ENCODE measurements at regions not wholly inside any gene's neighbourhood (a gene's known extent, or its start where the extent isn't known, plus 50 kb on each side); places are given as distances from the start of the nearest gene placed in this dataset.
A peak's percentile ranks its signal among the peaks of the same experiment; 100 is the strongest.
"Not testable (repeated sequence)": the region's sequence is repeated elsewhere in the genome, so short reads cannot be mapped to it uniquely, and the experiment has no call there.

GRCh38 chr10:62582101-62582705, 208.0 kb downstream of the ZNF365 start:
- no peak for DNase-seq
- in situ Hi-C loops (cut with MboI; ENCODE audit: low pct_unique_long_range_greater_than_20kb, low sequenced_read_pairs) = no loop called here

DNA sequence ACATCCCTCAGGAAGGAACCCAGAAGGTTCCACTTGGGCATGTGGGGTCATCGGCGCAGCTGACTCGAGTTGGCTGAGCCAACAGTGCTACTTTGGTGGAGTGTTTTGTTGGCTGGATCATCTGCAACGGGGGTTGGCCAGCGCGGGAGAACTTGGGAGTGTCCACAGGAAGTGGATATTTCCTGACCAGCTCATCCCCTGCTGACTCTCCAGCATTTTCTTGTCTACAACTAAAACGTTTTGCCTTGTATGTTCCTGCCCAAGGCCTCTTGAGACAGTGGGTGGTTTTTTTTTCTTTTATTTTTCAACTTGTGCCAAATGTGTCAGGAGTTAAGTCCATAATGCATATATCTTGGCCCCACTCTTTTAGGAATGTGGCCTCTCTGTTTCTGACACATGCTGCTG, 208.6 kb downstream of the ZNF365 start:
- in situ Hi-C loops (cut with MboI; ENCODE audit: low pct_unique_long_range_greater_than_20kb, low sequenced_read_pairs) = no loop called here
- no peak for DNase-seq

DNA sequence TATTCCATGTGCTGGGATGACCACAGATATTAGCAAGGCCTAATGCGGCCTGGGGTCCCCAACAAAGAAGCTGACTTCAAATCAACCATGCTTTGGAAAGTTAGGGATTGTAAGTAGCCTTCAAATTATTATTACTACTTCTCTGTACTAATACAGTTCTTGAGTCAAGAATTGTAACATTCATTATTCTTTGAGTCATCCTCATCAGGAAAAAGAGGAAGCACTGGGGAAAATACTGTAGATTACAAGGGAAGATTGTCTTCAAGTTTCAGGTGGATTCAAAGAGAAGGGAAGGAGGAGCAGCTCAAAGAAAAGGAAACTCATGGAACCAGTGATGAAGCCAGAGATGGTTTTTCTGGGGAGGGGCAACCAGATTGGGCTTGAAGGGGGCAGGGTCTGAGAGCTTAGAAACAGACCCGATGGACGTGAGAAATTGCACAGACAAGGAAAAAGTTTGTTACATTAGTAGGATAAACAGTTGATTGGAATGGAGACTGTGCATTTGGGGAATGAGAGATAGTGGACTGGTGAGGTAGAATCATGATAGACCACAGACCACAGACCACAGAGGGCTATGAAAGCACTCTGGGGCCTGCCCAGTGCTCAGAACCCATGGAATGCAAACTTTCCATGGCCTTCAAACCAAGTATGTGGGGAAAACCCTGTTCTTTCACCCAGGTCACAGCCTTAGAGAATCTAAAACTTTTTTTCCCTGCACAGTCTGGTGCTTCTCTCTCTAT, 209.9 kb downstream of the ZNF365 start:
- in situ Hi-C loops (cut with MboI; ENCODE audit: low pct_unique_long_range_greater_than_20kb, low sequenced_read_pairs) = no loop called here
- DNase-seq = no peak

GRCh38 chr10:62584731-62585130, 210.6 kb downstream of the ZNF365 start:
- in situ Hi-C loops (cut with MboI; ENCODE audit: low pct_unique_long_range_greater_than_20kb, low sequenced_read_pairs) = no loop called here

DNA sequence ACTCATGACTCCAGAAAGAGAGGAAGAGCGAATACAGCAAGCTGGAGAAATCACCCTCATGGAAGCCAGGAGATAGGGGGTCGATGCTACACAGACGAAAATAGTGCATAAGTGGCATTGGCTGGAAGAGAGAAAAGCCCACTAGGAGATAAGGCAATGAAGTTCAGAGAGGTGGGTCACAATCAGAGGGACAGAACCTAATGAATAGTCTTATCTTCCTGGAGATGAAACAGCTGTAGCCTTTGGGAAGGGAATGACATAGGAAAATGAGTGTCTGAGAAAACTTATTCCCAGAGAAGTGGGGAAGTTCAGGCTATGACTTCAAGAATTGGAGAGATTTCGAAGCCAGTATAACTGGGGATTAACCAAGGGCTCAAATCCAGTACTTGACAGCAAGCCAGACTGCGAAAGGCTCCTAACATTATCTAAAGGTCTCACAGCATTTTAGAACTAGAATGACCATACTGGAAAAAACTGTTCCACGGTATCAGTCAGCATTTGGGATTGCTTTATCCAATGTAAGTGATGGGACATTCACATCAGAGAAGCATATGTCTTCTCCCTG, 211.1 kb downstream of the ZNF365 start:
- in situ Hi-C loops (cut with MboI; ENCODE audit: low pct_unique_long_range_greater_than_20kb, low sequenced_read_pairs) = no loop called here

More at GRCh38 chr10:62584731-62585130, 210.6 kb downstream of the ZNF365 start:
- no peak for DNase-seq

DNA sequence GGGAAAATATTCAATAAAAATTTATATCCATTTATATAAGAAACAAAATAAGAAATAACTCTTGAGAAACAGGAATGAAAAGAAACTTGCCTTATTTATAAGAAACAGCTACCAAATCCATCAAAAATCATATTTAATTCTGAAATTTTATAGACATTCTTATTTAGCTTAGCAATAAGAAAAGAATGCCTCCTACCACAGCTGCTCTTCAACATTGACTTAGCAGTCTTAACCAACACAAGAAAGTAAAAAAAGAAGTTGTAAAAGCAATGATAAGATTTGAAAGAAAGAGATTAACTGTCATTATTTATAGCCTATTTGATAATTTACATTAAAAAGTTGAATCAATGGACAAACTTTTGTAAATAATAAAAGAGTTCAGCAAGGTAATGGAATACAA, 212.8 kb downstream of the ZNF365 start:
- in situ Hi-C loops (cut with MboI; ENCODE audit: low pct_unique_long_range_greater_than_20kb, low sequenced_read_pairs) = no loop called here
- DNase-seq = no peak

More for the DNA sequence above, 211.1 kb downstream of the ZNF365 start:
- no peak for DNase-seq

DNA sequence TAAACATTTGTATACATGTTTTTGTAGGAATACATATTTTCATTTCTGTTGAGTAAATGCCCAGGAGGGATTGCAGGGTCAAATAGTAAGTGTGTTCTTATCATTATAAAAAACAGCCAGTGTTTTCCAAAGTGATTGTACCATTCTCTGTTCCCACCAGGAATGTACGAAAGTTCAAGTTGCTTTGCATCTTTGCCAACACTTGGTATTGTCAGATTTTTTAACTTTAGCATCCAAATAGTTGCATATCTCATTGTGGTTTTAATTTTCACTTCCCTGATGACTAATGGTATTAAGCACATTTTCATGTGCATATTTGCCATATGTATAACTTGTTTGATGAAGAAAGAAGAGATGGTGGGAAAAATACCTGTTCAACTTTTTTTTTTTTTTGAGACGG, 213.9 kb downstream of the ZNF365 start:
- in situ Hi-C loops (cut with MboI; ENCODE audit: low pct_unique_long_range_greater_than_20kb, low sequenced_read_pairs) = no loop called here
- DNase-seq = no peak

- in situ Hi-C loops (cut with MboI; ENCODE audit: low pct_unique_long_range_greater_than_20kb, low sequenced_read_pairs) = no loop called here
- no peak for DNase-seq
These were observed 214.8 kb upstream of the ADO start for GRCh38 chr10:62589689-62590088.

DNA sequence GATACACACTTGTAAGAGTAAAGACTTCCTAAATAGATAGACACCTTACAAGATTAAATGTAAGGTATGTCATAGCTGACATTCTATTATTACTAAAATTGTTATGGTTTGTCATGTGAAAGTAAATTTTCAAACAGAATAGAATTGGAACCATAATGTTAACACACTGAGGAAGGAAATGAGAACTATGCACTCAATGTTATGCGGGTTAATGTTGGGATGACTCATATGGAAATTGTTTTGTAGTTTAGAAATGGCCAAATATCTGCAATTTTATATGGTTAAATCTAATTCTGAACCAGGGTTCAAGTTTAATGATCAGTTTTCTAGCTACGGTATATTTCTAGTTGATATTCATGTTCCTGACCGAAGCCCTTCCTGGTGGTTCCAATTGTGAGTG, 214.2 kb upstream of the ADO start:
- DNase-seq = no peak
- in situ Hi-C loops (cut with MboI; ENCODE audit: low pct_unique_long_range_greater_than_20kb, low sequenced_read_pairs) = no loop called here

- peak; percentile 84 for DNase-seq
- in situ Hi-C loops (cut with MboI; ENCODE audit: low pct_unique_long_range_greater_than_20kb, low sequenced_read_pairs) = no loop called here
These were observed 210.4 kb upstream of the ADO start for GRCh38 chr10:62594093-62594520.

DNA sequence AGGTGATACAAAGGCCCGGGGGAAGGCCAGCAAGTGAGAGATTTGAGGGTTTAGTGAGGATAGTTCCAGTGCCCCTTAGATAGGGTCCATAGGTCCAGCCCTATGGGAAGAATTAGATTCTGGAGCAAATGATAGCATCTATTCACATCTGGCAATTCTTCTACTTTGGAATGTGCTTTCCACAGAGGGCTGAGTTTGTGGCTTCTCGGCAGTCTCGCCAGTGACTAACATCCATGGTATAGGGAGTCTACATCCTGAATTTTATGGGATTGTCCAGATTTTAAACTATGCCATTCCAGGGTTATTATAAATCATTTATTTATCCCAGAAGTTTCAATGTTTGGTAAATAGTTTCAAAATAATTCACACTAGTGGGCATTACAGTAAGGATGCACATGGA, 207.3 kb upstream of the ADO start:
- no peak for DNase-seq

DNA sequence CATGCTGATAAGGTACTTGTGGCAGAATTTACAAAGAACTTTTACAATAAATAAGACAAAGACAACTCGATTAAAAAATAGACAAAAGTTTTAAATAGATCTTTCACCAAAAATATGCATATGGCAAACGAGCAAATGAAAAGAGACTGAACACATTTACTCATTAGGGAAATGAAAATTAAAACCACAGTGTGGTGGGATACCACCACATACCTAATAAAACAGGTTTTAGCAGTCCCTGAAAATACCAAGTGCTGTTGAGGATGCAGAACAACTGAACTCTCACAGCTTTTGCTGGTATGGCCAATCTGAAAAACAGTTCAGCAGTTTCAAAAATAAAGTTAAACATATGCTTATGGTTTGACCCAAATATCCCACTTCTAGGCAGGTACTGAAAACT, 205.4 kb upstream of the ADO start:
- in situ Hi-C loops (cut with MboI; ENCODE audit: low pct_unique_long_range_greater_than_20kb, low sequenced_read_pairs) = no loop called here
- no peak for DNase-seq

More for the DNA sequence above, 207.3 kb upstream of the ADO start:
- in situ Hi-C loops (cut with MboI; ENCODE audit: low pct_unique_long_range_greater_than_20kb, low sequenced_read_pairs) = no loop called here

GRCh38 chr10:62606551-62606950, 198.0 kb upstream of the ADO start:
- DNase-seq; in situ Hi-C loops (cut with MboI; ENCODE audit: low pct_unique_long_range_greater_than_20kb, low sequenced_read_pairs): not testable (repeated sequence)

DNA sequence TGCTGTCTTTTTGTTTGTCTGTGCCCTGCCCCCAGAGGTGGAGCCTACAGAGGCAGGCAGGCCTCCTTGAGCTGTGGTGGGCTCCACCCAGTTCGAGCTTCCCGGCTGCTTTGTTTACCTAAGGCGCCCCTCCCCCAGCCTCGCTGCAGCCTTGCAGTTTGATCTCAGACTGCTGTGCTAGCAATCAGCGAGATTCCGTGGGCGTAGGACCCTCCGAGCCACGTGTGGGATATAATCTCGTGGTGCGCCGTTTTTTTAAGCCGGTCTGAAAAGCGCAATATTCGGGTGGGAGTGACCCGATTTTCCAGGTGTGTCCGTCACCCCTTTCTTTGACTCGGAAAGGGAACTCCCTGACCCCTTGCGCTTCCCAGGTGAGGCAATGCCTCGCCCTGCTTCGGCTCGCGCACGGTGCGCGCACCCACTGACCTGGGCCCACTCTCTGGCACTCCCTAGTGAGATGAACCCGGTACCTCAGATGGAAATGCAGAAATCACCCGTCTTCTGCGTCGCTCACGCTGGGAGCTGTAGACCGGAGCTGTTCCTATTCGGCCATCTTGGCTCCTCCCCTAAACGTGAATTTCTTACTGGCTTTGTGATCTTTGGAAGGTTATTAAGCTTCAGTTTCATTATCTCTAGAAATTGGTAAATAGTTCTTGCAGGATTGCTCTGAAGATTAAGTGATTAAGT, 196.2 kb upstream of the ADO start:
- in situ Hi-C loops (cut with MboI; ENCODE audit: low pct_unique_long_range_greater_than_20kb, low sequenced_read_pairs); DNase-seq: not testable (repeated sequence)

DNA sequence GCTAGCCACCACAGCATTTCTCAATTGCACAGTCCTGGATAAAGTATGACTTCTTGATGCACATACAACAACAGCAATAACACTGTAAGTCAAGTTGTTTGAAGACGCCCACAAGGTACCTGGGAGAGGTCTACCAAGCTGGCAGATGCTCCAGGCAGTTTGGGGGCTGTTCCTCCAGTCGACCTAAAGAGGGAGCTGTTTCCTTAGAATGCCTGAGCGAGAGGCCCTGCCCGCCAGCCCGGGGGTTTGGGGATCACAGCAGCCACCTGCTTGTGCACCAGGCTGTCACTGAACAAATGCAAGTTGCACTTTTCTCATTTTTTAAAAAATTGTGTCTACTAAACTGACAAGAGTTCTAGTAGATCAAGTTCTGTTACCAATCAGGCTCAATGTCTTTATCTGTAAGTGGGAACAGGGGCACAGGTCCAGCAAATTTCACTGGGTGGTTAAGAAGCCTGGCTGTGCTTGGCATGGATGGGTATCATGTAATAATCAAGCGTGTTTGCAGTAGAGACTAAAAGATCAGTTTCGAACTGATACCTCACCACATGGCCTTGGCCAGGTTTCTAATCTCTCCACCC, 193.8 kb upstream of the ADO start:
- DNase-seq = peak; percentile 76
- in situ Hi-C loops (cut with MboI; ENCODE audit: low pct_unique_long_range_greater_than_20kb, low sequenced_read_pairs) = no loop called here

GRCh38 chr10:62613424-62613823, 191.1 kb upstream of the ADO start:
- peak; percentile 9 for DNase-seq
- in situ Hi-C loops (cut with MboI; ENCODE audit: low pct_unique_long_range_greater_than_20kb, low sequenced_read_pairs) = no loop called here

DNA sequence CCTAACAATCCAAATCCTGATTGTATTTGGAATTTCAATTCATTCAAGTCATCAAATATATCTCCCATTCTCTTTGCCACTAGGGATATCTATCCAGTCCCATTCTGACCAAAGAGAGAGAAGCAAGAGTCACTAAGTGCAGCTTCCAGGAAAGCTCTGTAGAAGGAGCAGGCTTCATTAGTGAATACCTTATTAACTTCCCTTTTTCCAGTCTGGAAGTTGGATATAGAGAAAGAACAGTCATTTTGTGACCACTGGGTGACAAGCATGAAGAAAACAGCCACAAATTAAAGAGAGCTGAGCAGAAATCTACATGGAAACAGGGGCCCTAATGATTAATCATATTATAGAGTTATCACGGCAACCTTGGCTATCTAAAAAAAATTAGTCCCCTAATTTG, 190.7 kb upstream of the ADO start:
- in situ Hi-C loops (cut with MboI; ENCODE audit: low pct_unique_long_range_greater_than_20kb, low sequenced_read_pairs) = no loop called here
- DNase-seq = no peak

- no peak for DNase-seq
- in situ Hi-C loops (cut with MboI; ENCODE audit: low pct_unique_long_range_greater_than_20kb, low sequenced_read_pairs) = no loop called here
These were observed 189.9 kb upstream of the ADO start for GRCh38 chr10:62614389-62615157.

Data from KBM-7 (cell line).